ENCODE measurements at regions not wholly inside any gene's neighbourhood (a gene's known extent, or its start where the extent isn't known, plus 50 kb on each side); places are given as distances from the start of the nearest gene placed in this dataset.
"Not testable (repeated sequence)": the region's sequence is repeated elsewhere in the genome, so short reads cannot be mapped to it uniquely, and the experiment has no call there.

DNA sequence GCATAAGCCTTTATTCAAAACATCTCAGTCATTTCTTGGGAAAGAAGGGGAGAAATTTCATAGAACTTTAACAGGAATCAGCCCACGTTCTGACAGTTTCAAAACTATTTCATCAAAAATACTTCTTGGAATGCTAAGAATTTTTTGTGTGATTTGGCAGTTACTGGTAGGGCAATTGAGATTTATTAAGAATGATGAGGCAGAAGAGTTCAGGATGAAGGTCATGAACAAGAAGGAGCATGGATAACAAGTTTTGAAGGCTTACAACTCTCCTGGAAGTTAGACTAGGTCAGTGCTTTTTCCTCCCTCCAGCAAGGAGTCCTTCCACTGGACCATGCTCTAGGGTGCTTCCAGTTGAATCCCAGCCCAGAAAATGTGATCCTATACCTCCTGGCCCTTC, 569.9 kb downstream of the ANKRD7 start:
- DNase-seq (ENCODE audit: low spot score), result no peak

GRCh38 chr7:118801366-118801765, 576.9 kb downstream of the ANKRD7 start:
- DNase-seq (ENCODE audit: low spot score), result no peak

- DNase-seq (ENCODE audit: low spot score), result no peak
These were observed 578.2 kb downstream of the ANKRD7 start for GRCh38 chr7:118802726-118803125.

GRCh38 chr7:118826246-118826645, 601.7 kb downstream of the ANKRD7 start:
- no peak for DNase-seq (ENCODE audit: low spot score)

GRCh38 chr7:118836933-118837332, 612.4 kb downstream of the ANKRD7 start:
- no peak for DNase-seq (ENCODE audit: low spot score)

DNA sequence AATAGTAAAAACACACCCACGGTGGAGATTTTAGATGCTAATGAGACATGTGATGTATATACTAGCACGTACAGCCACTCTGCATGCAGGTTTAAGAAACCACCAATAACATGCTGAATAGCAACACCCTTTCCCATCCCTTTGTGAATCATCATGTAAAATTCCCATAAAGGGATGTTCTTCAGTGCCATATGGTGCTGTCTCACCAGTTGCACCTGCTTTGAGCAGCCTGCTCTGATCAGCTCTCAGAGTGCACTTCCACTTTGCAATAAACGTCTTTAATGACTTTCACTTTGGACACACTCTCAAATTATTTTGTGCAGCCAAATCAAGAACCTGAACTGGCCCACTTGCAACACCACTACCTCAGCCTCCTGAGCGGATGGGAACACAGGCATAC, 615.0 kb downstream of the ANKRD7 start:
- DNase-seq (ENCODE audit: low spot score), result no peak

- no peak for DNase-seq (ENCODE audit: low spot score)
These were observed 619.0 kb downstream of the ANKRD7 start for GRCh38 chr7:118843456-118843855.

- no peak for DNase-seq (ENCODE audit: low spot score)
These were observed 620.2 kb downstream of the ANKRD7 start for GRCh38 chr7:118844748-118845147.

- no peak for DNase-seq (ENCODE audit: low spot score)
These were observed 621.3 kb downstream of the ANKRD7 start for GRCh38 chr7:118845791-118846190.

GRCh38 chr7:118846977-118847376, 622.5 kb downstream of the ANKRD7 start:
- no peak for DNase-seq (ENCODE audit: low spot score)

DNA sequence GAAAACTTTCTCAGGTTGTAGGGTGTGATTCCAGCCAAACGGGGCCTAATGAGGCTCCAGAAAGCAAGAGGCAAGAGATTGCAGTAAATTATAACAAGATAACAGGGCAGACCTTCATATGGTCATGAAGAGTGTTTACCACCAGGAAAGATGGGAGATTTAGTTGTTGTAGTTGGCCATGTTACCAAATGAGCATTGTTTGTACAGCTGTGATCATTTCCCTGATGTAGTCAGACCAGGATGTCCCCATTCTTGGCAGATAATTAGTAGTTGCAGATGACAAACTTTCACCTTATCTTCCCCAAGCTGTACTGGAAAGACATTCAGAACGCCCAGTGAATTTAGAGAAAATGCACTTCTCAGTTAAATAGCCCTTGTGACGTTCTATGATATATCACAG, 630.8 kb downstream of the ANKRD7 start:
- DNase-seq (ENCODE audit: low spot score), result no peak

GRCh38 chr7:118858651-118859149, 634.2 kb downstream of the ANKRD7 start:
- no peak for DNase-seq (ENCODE audit: low spot score)

DNA sequence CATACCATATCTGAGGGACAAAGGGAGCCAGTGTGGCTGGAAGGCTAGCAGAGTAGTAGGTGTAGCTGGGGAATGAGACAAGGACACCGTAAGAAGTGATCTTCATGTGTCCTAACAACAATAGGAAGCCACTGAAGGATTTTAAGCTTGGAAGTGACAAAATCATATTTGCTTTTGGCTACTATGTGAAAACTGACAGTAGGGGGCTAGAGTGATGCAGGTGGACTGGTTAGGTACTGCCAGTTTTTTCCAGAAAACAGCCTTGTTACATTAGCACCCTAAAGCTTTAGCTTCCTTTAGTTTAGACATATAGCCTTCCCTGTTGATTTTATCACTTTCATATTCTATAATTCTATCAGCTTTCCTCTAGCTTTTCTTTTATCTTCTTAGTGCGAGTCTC, 637.1 kb downstream of the ANKRD7 start:
- no peak for DNase-seq (ENCODE audit: low spot score)

DNA sequence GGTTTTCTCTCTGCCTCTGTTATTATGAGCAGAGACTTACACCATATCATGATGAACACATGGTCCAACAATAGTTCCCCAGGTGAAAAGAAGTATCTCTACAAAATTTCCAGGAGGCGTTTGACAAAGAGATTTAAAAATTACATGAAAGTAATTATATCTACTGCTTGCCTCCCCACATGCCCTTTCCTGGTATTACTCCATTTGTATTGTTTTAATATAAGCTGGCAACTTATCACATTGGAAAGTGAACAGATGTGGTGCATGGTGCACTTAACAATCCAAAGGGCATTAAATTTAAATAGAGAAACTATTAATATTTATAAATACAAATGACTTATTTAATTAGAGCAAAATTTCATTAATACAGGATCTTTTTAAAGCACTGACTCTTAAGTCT, 638.2 kb downstream of the ANKRD7 start:
- no peak for DNase-seq (ENCODE audit: low spot score)

DNA sequence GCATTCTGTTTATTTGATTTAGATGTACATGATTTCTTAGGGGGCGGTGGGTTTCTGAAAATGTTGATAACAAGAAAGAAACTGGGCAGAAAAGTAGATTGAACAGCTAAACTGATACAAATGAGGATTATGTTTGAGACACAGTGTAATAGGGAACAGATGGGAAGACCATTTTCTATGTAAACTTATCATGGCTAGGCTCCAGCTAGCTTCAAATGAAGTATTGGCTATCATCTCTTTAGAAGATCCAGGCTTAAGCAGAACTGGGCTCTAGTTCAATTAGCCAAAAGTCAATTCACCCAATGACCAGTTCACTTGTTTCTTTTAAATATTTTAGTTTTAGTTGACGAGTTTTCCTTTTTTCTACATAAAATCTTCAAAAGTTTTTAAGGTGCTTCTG, 639.5 kb downstream of the ANKRD7 start:
- DNase-seq (ENCODE audit: low spot score), result peak; percentile 42

DNA sequence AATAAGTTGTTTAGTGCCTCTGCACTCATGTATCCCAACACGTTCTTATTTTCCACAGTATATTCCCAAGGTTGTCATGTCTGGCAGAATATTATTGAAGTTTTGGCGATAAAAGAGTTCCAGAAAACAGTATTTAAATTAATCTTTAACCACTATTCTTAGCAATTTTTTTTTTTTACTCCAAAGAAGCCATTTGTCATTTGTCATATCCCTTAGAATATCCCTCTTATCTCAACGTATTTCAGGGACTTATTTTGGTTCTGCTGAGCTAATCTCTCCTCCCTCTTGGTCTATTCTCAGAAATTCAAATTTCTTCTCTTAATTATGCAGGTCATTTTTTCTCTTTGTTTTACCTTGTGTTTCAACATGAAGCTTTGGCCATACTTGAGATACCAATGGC, 643.4 kb downstream of the ANKRD7 start:
- DNase-seq (ENCODE audit: low spot score), result no peak

DNA sequence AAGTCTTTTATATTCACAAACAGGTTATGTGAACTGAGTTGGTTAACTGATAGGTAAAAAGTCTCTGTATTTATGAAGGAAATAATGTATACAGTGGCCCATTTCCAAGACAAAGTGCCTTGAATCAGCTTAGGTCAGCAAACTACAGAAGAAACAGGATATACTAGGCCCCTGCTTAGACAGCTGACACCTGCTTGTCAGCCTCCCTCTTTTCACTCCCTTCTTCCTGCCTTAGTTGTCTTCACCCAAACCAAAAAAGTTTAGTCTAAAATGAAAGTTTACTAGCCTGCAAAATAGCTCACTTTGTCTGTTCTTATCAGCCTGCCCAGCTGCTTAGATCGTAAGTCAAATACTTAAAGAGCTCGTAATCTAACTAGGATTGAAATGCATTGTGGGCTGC, 644.6 kb downstream of the ANKRD7 start:
- not testable (repeated sequence) for DNase-seq (ENCODE audit: low spot score)

DNA sequence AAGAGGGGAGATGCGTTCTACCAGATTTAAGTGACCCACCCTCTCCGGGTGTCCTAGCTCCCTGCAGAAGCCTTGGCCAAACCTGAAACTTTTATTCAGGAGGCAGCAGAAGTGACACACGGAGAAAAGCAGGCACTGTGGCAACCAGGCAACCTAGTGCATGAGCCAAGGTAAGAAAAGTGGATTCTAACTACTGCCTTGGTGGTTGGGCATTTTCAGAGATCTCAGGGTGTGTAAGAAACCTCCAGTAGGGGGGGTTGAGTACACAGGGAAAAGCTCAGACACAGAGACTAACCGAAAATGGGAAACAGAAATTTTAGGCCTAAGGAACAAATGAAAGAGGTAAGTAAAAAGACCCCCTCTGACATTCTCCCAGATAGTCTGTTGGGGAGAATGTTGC, 645.7 kb downstream of the ANKRD7 start:
- no peak for DNase-seq (ENCODE audit: low spot score)

GRCh38 chr7:118872568-118872967, 648.1 kb downstream of the ANKRD7 start:
- DNase-seq (ENCODE audit: low spot score), result peak; percentile 79

DNA sequence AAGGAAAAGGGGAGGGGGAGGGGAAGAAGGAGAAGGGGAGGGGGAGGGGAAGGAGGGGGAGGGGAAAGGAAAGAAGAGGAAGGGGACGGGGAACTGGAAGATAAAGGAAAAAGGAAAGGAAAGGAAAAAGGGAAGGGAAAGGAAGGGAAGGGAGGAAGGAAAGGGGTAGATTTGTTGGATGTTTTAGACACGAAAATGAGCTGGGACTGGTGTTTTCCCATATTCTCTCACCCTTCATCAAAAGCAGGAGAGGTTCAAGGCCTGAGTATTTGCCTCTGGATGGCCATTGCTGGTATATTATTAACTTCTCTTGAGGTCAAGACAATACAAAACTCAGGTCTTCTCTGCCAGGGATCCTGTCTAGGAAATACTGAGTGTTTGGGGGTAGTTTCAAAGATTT, 652.7 kb downstream of the ANKRD7 start:
- no peak for DNase-seq (ENCODE audit: low spot score)

DNA sequence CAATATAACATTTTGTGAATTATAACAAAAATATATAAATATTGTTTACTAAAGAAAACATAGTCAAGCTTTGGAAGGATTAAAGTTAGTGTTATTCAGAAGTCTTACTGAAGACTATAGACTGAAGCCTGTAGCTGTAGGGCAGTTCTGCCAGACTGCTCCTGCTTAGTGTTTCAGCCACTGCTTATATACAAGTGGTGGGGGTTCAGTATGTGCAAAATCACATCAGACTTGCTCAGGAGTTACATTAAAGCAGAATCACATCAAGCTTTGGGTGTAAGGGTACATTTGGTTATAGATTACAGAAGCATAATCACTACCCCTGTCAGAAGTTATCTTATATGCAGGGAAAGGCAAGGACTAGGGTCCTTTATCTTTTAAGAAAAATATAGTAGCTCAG, 653.8 kb downstream of the ANKRD7 start:
- peak; percentile 78 for DNase-seq (ENCODE audit: low spot score)

DNA sequence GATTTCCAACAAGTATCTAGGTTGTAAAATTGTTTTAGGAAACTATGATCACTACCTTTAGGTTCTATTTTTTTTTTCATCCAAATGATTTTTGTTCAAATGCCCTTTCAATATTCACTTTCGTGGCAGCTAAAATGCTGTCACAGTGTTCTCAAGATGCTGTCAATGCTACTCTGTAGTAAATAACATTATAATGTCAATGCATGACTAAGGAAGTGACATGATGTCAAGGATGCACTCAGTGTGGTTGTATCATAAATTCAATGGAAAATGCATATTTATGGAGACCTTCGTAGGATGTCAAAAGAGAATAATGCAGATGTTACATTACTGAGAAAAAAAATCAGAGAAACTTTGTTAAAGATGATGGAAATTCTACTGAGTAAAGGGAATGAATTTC, 673.8 kb downstream of the ANKRD7 start:
- DNase-seq (ENCODE audit: low spot score), result no peak

DNA sequence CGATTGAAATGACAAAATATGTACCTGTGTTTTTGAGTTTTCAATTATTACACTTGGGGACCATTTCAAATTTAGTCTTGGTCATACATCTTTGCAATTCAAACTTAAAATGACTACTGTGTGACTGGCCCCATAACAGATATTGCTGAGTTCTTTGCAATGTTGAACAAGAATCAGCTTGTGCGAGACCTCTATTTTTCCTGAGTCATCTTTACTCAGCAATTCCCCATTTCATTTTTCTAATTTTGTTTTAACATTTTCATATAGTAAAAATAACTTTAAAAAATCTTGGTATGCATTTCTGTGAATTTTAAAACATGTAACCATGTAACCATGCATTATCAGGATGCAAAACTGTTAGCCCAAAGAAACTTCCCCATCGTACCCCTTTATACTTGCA, 678.1 kb downstream of the ANKRD7 start:
- no peak for DNase-seq (ENCODE audit: low spot score)

- no peak for DNase-seq (ENCODE audit: low spot score)
These were observed 683.5 kb downstream of the ANKRD7 start for GRCh38 chr7:118907911-118908527.

Measured in umbilical cord (tissue), 1 donor.